Astrocyte of the cerebellum (primary cell): ENCODE measurements at regions not wholly inside any gene's neighbourhood (a gene's known extent, or its start where the extent isn't known, plus 50 kb on each side); places are given as distances from the start of the nearest gene placed in this dataset.

Source experiments
- DNase-seq: peaks from one replicate; pipeline ENCODE4 v3.0.0-alpha.2; 2011; ENCODE audit warnings: low read depth
- H3K4me3 ChIP-seq: 2 replicates; pipeline ENCODE4 v1.5.1; 2011; ENCODE audit warnings: mild to moderate bottlenecking, low read depth, low read length, moderate library complexity
- in situ Hi-C: cut with HindIII; loops from 2 replicates; pipeline ENCODE4 v1.10.0; 2017; ENCODE audit warnings: low sequenced_read_pairs
- TF ChIP-seq, protein P1 (sequence below): IDR thresholded peaks from 2 replicates; pipeline ENCODE4 v1.5.1; 2012; ENCODE audit warnings: low read length, low read depth, moderate library complexity, mild to moderate bottlenecking; ENCODE audit errors: missing control alignments

DNA sequence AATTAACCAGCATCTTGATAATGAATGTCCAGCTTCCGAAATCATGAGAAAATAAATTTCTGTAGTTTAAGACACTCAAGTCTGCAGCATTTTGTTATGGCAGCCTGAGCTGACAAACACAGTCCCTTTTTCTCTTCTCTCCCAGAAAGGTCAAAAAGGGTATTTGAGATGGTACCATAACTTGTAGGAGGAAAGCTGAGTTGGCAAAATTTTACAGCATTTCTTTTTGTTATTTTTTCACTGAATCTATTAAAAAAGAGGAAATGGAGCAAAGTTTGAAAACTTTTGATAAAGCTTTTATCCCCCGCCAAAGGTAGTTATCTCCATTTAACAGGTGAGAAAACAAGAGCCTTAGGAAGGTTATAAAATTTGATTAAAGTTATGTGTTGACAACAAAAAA lies 367.6 kb upstream of the TECRL start:
- in situ Hi-C loops = no loop called here
- DNase-seq = no peak
- H3K4me3 ChIP-seq = no peak overlapping the region
- TF ChIP-seq, protein P1, sequence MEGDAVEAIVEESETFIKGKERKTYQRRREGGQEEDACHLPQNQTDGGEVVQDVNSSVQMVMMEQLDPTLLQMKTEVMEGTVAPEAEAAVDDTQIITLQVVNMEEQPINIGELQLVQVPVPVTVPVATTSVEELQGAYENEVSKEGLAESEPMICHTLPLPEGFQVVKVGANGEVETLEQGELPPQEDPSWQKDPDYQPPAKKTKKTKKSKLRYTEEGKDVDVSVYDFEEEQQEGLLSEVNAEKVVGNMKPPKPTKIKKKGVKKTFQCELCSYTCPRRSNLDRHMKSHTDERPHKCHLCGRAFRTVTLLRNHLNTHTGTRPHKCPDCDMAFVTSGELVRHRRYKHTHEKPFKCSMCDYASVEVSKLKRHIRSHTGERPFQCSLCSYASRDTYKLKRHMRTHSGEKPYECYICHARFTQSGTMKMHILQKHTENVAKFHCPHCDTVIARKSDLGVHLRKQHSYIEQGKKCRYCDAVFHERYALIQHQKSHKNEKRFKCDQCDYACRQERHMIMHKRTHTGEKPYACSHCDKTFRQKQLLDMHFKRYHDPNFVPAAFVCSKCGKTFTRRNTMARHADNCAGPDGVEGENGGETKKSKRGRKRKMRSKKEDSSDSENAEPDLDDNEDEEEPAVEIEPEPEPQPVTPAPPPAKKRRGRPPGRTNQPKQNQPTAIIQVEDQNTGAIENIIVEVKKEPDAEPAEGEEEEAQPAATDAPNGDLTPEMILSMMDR = no peak

DNA sequence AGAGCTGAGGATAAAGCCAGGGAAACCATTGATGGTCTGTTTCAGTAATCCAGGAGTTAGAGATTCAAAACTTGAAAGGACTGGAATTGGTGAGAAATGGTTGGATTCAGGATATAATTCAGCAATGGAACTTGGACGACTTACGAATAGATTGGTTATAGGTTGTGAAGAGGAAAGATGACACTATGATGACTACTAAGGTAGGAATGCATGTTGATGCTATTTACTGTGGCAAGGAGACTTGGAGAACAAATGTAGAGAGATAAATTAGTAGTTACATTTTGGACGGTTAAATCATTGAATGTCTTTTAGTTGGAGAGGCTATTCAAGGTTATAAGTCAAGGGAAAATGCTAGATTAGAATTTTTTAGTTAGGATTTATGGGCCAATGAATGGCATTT lies 365.4 kb upstream of the TECRL start:
- in situ Hi-C loops = no loop called here
- TF ChIP-seq, protein P1 = no peak
- DNase-seq = no peak
- no peak overlapping the region for H3K4me3 ChIP-seq

DNA sequence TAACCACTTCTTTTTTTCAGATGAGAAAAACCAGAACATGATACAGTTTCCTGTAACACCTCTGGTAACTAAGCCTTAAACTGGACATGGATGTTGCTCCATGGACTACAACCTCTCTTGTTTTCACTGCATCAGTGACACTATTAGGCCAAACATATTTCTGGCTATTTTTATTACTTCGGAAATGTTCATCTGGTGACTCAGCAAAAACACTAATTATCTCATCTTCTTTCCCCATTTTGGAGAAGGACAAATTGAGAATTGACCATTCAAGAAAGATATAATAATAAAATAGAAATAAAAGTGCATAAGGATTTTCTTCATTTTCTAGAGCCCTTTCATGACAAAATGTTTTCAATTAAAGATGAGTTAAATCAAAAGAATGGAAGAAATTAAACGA lies 361.9 kb upstream of the TECRL start:
- no peak overlapping the region for H3K4me3 ChIP-seq
- in situ Hi-C loops = no loop called here
- TF ChIP-seq, protein P1 = no peak
- DNase-seq = no peak

DNA sequence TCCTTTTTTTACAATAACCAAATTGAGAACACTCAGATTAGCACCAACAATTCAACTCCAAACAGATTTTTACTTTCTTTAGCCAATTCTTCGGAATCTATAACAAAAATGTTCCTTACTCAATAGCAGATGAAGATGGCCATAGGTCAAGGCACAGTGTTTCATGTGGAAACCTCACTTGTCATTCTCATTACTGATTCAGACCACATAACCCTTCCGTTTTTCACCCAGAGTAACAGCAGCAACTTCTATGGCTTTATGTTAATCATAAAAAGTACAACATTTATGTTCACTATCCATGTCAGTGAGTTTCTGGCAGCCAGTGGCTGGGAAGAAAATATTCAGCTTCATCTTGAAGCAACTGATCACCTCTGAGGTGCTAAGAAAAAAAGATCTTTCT lies 358.3 kb upstream of the TECRL start:
- in situ Hi-C loops = no loop called here
- no peak for DNase-seq
- TF ChIP-seq, protein P1 = no peak
- H3K4me3 ChIP-seq = no peak overlapping the region

DNA sequence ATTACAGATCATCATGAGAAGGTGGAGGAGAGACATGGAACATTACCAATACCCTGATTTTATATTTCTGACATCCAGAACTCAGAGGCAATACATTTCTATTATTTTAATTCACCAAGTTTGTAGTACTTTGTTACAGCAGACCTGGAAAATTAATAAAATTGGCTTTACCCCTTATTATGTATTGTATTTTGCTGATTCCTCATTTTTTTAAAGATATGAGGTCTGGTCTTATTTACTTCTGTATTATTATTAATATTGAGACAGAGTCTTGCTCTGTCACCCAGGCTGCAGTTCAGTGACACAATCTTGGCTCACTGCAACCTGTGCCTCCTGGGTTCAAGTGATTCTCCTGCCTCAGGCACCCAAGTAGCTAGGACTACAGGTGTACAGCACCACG lies 357.3 kb upstream of the TECRL start:
- no peak overlapping the region for H3K4me3 ChIP-seq
- TF ChIP-seq, protein P1 = no peak
- DNase-seq = no peak
- in situ Hi-C loops = no loop called here

DNA sequence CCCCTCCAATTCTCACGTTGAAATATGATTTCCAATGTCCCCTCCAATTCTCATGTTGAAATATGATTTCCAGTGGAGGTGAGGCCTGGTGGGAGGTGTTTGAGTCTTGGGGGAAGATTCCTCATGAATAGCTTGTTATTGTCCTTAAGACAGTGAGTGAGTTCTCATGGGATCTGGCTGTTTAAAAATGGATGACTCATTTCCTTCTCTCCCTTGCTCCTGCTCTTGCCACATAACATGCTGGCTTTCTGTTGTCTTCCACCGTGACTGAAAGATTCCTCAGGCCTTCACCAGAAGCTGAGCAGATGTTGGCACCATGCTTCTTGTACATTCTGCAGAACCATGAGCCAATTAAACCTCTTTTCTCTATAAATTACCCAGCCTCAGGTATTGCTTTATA lies 346.8 kb upstream of the TECRL start:
- in situ Hi-C loops = no loop called here
- H3K4me3 ChIP-seq = no peak overlapping the region
- TF ChIP-seq, protein P1 = no peak
- DNase-seq = no peak
